Peyer's patch (tissue), 4 donors: ENCODE measurements at regions not wholly inside any gene's neighbourhood (a gene's known extent, or its start where the extent isn't known, plus 50 kb on each side); places are given as distances from the start of the nearest gene placed in this dataset.

ENCODE experiments used
- DNase-seq, 3 donors: peaks; one replicate each; pipeline ENCODE4 v3.0.0-alpha.2; 2017 to 2019
- H3K27ac ChIP-seq, 4 donors: fragments of 200-600 bp; sonication (generic); one replicate each; pipeline ENCODE4 v1.5.1; 2016 to 2019
- H3K27me3 ChIP-seq, 2 donors: fragments of 200-600 bp; sonication (generic); one replicate each; pipeline ENCODE4 v1.5.1; 2019
- H3K36me3 ChIP-seq, 3 donors: fragments of 200-600 bp; sonication (generic); one replicate each; pipeline ENCODE4 v1.5.1; 2016 to 2019
- H3K4me1 ChIP-seq, 4 donors: fragments of 200-600 bp; sonication (generic); one replicate each; pipeline ENCODE4 v1.5.1; 2016 to 2019
- H3K4me3 ChIP-seq, 4 donors: fragments of 200-600 bp; sonication (generic); 1 replicate in 3 of 4; 2 replicates in 1 of 4; pipeline ENCODE4 v1.5.1; 2016 to 2019; ENCODE audit warnings: mild to moderate bottlenecking in 1 of 4
- H3K9me3 ChIP-seq, 4 donors: fragments of 200-600 bp; sonication (generic); one replicate each; pipeline ENCODE4 v1.5.1; 2016 to 2019; ENCODE audit warnings: mild to moderate bottlenecking in 1 of 4
- POLR2A ChIP-seq, 2 donors: fragments of 450-650 bp; IDR thresholded peaks; one replicate each; pipeline ENCODE4 v1.5.1; 2017; ENCODE audit warnings: antibody characterized with exemption in 2 of 2, mild to moderate bottlenecking in 2 of 2, moderate library complexity in 2 of 2
- TF ChIP-seq, protein P1 (sequence below), 6 experiments: fragments of 450-650 bp in 4 of 6; fragments of 200-600 bp in 2 of 6; sonication (generic) in 1 of 6; IDR thresholded peaks; one replicate each; pipeline ENCODE4 v1.5.1; 2017 to 2019; ENCODE audit warnings: antibody characterized with exemption in 6 of 6, mild to moderate bottlenecking in 3 of 6, moderate library complexity in 1 of 6

- DNase-seq, result no peak
- Histone ChIP-seq H3K4me3 (no peak overlapping the region), H3K9me3 (no peaks in the 10 kb centered on the region), H3K36me3 (no peaks in the 10 kb centered on the region), H3K4me1 (no peaks in the 10 kb centered on the region), H3K27me3 (no peaks in the 10 kb centered on the region), H3K27ac (no peak overlapping the region)
- TF ChIP-seq, protein P1, sequence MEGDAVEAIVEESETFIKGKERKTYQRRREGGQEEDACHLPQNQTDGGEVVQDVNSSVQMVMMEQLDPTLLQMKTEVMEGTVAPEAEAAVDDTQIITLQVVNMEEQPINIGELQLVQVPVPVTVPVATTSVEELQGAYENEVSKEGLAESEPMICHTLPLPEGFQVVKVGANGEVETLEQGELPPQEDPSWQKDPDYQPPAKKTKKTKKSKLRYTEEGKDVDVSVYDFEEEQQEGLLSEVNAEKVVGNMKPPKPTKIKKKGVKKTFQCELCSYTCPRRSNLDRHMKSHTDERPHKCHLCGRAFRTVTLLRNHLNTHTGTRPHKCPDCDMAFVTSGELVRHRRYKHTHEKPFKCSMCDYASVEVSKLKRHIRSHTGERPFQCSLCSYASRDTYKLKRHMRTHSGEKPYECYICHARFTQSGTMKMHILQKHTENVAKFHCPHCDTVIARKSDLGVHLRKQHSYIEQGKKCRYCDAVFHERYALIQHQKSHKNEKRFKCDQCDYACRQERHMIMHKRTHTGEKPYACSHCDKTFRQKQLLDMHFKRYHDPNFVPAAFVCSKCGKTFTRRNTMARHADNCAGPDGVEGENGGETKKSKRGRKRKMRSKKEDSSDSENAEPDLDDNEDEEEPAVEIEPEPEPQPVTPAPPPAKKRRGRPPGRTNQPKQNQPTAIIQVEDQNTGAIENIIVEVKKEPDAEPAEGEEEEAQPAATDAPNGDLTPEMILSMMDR (IDR thresholded peaks at IDR 0.05), result no peak
- no peak for TF ChIP-seq POLR2A (IDR thresholded peaks at IDR 0.05)
Observed at GRCh38 chr7:115097175-115097671, 175.3 kb downstream of the MDFIC start.

DNA sequence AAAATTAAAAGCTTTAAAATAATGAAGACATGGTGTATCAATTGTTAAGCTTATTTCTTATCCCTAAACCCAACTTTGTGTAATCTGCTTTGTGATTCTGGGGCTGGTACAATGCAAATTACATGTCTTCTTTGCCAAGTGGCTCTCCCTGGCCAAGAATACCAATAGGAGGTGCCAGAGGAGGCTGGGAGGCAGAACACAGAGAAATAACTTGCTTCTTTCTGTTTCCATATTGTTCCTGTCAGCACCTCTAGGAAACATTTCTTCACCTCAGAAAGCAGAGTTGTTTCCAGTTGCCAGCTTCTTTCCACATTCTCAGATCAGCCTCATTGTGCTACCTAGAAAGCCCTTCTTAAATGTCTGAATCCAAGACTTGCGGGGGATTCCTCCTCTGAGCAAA is 174.4 kb downstream of the MDFIC start:
- H3K9me3 ChIP-seq, result no peaks in the 10 kb centered on the region
- no peaks in the 10 kb centered on the region for H3K4me1 ChIP-seq
- H3K27ac ChIP-seq, result no peak overlapping the region
- no peak for DNase-seq
- no peaks in the 10 kb centered on the region for H3K36me3 ChIP-seq
- H3K4me3 ChIP-seq, result no peak overlapping the region
- TF ChIP-seq, protein P1 (IDR thresholded peaks at IDR 0.05), result no peak
- TF ChIP-seq POLR2A (IDR thresholded peaks at IDR 0.05), result no peak
- H3K27me3 ChIP-seq, result no peaks in the 10 kb centered on the region

DNA sequence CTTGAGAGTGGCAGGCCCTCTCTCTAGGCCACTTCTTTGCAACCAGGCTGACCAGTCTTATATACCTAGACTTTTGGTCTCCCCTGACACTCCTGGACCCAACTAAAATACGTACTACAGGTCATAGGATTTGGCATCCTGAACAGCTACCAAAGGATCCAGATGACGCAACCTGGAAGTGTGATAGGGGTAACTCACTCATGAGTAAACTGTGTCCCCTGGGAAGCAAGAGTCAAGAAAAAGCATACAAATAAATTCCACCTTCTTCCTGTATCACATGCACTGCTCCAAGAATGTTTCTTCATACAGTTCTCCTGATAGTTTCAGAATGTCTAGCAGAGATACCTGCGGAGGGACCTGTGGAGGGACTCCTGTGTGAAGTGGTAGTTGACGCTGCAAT is 172.3 kb downstream of the MDFIC start:
- no peaks in the 10 kb centered on the region for H3K27me3 ChIP-seq
- no peaks in the 10 kb centered on the region for H3K9me3 ChIP-seq
- no peak overlapping the region for H3K4me3 ChIP-seq
- H3K27ac ChIP-seq, result no peak overlapping the region
- TF ChIP-seq, protein P1 (IDR thresholded peaks at IDR 0.05), result no peak
- TF ChIP-seq POLR2A (IDR thresholded peaks at IDR 0.05), result no peak
- no peaks in the 10 kb centered on the region for H3K4me1 ChIP-seq
- DNase-seq, result no peak
- H3K36me3 ChIP-seq, result no peaks in the 10 kb centered on the region

DNA sequence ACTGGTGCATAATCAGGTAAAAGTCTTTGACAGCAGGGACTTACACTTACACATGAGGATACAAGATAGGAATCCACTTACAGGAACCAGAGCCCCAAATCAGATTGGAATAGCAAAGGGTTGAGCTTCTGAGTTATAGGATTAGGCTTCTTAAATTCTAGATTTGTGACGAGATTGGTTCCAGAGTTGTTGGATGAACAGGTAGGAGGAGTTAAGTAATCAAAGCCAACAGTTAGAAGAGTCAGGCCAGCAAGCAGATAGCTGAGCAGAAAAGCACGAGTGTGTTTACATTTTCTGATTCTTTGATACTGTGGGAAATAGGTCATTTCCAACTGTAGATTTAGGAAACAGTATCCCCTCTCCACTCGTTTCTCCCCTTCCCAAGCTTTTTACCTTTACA is 167.0 kb downstream of the MDFIC start:
- TF ChIP-seq, protein P1 (IDR thresholded peaks at IDR 0.05), result no peak
- no peak for TF ChIP-seq POLR2A (IDR thresholded peaks at IDR 0.05)
- Histone ChIP-seq H3K4me3 (no peak overlapping the region), H3K9me3 (no peaks in the 10 kb centered on the region), H3K27me3 (no peaks in the 10 kb centered on the region), H3K4me1 (no peaks in the 10 kb centered on the region), H3K36me3 (no peaks in the 10 kb centered on the region), H3K27ac (no peak overlapping the region)
- no peak for DNase-seq

DNA sequence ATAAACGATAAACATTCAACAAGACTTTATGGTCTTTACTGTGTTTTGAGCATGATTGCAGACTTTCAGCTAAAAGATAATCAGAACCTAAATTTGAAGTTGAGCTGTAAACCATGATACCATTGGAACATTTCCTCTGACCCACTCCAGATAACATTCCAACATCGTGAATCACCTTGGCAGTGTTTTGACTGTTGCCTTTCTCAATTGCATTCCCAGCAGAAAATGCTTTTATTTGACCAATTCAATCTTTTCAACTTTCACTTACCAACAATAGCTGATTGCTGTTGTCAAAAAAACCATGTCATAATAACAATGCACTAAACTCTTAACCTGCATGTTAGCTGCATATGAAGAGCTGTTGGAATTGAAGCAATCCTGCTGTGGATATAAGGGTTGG is 165.5 kb downstream of the MDFIC start:
- Histone ChIP-seq H3K27ac (no peak overlapping the region), H3K4me3 (no peak overlapping the region), H3K4me1 (no peaks in the 10 kb centered on the region), H3K36me3 (no peaks in the 10 kb centered on the region), H3K27me3 (no peaks in the 10 kb centered on the region), H3K9me3 (no peaks in the 10 kb centered on the region)
- TF ChIP-seq POLR2A (IDR thresholded peaks at IDR 0.05), result no peak
- TF ChIP-seq, protein P1 (IDR thresholded peaks at IDR 0.05), result no peak
- DNase-seq, result no peak
